Middle frontal gyrus (tissue), 1 donor: ENCODE measurements at regions not wholly inside any gene's neighbourhood (a gene's known extent, or its start where the extent isn't known, plus 50 kb on each side); places are given as distances from the start of the nearest gene placed in this dataset.
"Not testable (repeated sequence)": the region's sequence is repeated elsewhere in the genome, so short reads cannot be mapped to it uniquely, and the experiment has no call there.

Source experiments
- DNase-seq: peaks from one replicate; pipeline ENCODE4 v3.0.0-alpha.2; 2015; ENCODE audit warnings: low spot score; ENCODE audit errors: extremely low spot score

DNA sequence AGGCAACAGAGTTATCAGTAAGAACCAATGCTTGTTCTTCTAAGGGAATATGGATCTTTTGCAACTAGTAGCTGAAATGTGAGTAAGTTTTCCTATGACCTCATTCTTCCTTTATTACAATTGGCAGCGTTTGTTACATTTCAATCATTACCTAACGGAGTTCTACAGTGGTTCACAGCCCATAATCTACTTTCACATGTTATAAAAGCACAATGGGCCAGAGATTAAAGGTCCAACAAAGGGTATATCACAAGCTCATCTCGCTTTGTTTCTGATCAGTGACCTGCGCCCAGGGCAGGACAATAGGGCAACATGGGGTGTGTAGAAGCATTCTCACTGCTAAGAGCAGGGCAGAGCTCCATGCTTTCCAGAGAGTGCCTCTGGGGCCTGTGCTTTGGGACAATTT is 279.9 kb upstream of the DYNLRB2 start:
- no peak for DNase-seq

DNA sequence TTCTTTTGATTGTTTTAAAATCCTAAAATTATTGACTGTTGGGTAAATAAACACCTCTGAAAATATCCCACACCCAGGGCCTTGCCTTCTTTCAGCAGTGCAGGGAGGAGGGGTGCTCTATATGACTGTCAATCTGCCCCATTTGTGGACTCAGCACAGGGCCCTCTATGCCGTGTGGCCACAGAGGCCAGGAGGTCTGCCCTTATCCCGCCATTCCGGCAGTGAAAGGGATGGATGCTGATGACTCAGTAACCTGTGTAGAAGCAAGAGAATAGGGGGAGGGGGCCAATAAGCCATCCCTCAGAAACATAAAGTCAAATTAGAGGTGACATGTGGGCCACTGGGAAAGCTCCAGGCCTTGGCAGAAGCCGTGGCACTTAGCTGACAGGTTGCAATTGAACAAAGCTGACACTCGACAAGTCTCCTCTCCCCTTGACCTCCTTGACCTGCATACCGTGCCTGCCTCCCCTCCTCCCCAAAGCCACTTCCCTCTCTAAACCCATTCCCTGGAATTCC is 281.4 kb upstream of the DYNLRB2 start:
- no peak for DNase-seq

GRCh38 chr16:80258407-80258806 is 282.4 kb upstream of the DYNLRB2 start:
- DNase-seq, result no peak

- no peak for DNase-seq
Measured at GRCh38 chr16:80254970-80255369, 285.8 kb upstream of the DYNLRB2 start.

DNA sequence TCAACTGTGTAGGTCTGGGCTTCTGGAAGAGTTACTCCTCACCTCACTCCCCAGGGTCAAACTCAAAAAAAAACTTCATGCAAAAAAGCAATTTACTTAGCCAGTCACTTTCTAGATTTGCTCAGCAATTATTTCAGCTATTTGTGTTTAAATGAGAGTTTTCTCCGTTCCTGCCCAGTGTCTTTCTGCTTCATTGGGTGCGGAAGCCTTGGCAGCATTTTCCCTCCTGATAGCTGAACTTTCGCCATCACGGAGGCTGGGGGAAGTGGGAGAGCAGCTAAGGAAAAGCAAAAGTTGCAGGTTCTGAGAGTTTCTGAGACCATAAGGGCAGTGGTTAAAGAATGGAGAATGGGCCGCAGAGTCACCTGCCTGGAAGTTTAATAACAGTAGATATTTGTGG is 287.1 kb upstream of the DYNLRB2 start:
- DNase-seq, result no peak

DNA sequence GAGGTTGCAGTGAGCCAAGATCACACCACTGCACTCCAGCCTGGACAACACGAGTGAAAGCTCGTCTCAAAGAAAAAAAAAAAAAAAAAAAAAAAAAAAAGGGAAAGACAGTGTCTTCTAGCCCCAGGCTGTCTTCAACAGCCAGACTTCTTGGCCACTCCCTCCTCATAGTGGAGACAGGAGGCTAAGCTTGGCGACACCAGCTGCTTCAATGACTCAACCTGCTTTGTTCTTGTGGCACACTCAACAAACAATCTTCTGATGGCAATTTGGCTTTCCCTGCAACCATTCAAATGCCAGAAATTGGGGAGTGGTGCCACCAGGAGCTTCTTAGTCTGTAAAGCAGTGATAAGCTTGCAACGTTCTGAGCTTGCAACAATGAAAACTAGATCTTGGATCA is 290.4 kb upstream of the DYNLRB2 start:
- DNase-seq, result no peak

DNA sequence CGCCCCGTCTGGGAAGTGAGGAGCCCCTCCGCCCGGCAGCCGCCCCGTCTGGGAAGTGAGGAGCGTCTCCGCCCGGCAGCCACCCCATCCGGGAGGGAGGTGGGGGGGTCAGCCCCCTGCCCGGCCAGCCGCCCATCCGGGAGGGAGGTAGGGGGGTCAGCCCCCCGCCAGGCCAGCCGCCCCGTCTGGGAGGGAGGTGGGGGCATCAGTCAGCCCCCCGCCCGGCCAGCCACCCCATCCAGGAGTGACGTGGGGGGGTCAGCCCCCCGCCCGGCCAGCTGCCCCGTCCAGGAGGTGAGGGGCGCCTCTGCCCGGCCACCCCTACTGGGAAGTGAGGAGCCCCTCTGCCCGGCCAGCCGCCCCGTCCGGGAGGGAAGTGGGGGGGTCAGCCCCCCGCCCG is 297.5 kb upstream of the DYNLRB2 start:
- not testable (repeated sequence) for DNase-seq

DNA sequence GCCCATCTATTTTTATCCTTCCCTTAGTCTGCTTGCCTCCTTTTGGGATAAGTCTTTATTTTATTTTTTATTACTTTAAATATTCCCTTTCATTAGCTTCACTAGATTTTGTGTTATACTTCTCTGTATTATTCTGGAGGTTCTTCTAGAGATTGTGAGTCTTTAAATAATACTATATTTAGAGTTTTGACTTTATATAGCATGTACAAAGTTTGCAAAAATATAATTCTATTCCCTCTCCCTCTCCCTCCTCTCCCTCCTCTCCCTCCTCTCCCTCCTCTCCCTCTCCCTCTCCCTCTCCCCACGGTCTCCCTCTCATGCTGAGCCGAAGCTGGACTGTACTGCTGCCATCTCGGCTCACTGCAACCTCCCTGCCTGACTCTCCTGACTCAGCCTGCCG is 298.5 kb upstream of the DYNLRB2 start:
- DNase-seq, result not testable (repeated sequence)

DNA sequence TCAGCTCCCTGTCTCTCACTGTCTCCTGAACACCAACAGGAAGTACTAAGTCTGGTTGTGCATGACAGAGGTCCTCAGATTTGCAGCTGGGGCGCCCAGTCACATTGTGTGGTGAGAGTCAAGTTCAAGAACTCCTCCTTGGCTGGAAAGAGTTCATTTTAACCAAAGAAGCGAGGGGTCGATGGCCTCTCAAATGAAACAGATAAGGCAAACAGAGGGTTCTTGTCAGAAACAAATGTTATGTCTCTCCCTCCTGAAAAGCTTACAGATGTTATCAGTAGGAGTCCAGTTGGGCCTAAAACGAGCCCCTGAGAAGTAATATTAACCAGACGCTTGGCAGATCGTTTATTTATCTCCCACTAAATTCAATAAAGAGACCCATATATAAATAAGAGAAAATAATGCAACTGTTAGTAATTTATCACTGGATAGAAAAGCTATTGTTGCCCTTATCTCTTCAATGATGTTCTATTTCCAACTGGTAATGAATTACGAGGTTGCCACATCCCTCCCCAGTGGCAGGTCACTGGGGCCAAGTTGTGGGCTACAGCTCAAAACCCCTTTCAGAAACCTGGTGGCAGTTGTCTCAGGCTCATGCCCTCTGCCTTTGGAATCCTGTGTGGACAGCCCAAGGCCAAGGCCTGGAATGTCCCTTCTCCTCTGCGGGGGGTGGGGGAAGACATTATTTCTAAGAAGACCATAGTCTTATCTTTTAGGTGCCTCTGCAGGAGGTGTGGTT is 307.5 kb upstream of the DYNLRB2 start:
- no peak for DNase-seq

DNA sequence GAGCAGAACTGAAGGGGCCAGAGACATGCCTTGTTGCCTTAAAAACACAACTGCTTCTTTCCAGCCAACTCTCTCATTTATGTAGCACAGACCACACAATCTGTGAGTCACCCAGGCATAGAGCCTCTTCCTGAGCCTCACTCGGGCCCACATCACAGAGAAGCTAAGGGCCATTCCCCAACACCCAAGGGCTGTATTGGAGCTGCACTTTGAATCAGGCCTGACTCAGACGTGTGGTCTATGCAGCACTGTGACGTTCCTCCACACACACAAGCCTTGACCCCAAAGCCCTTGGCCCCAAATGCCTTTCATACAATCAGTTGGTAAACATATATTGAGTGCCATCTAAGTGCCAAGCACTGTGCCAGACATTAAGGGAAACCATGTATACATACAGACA is 308.9 kb upstream of the DYNLRB2 start:
- no peak for DNase-seq

GRCh38 chr16:80231121-80231520 is 309.7 kb upstream of the DYNLRB2 start:
- DNase-seq, result no peak

- DNase-seq, result no peak
Measured at GRCh38 chr16:80230328-80231120, 310.3 kb upstream of the DYNLRB2 start.

- DNase-seq, result no peak
Measured at GRCh38 chr16:80226499-80226898, 314.3 kb upstream of the DYNLRB2 start.

GRCh38 chr16:80210787-80211186 is 330.0 kb upstream of the DYNLRB2 start:
- DNase-seq, result no peak

- DNase-seq, result no peak
Measured at GRCh38 chr16:80208743-80209142, 332.1 kb upstream of the DYNLRB2 start.

- DNase-seq, result no peak
Measured at GRCh38 chr16:80208015-80208414, 332.8 kb upstream of the DYNLRB2 start.

GRCh38 chr16:80203821-80204220 is 337.0 kb upstream of the DYNLRB2 start:
- DNase-seq, result no peak

GRCh38 chr16:80202831-80203413 is 337.9 kb upstream of the DYNLRB2 start:
- DNase-seq, result no peak

GRCh38 chr16:80200079-80200478 is 340.7 kb upstream of the DYNLRB2 start:
- no peak for DNase-seq

DNA sequence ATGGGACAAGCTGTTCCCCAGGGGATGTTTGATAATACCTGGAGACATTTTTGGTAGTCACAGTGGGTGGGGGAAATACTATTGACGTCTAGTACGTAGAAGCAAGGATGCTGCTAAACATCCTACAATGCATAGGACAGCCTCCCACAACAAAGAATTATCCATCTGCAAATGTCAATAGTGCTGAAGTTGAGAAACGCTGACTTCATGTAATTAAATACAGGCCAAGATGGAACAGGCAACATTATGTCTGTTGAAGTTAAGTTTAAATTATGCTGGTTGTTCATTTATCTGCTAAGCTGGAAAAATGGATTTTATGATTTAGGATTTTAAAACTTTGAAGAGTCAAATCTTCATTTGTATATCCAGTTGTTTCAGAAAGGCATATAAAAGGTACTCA is 341.2 kb upstream of the DYNLRB2 start:
- no peak for DNase-seq

- no peak for DNase-seq
Measured at GRCh38 chr16:80198311-80199299, 342.2 kb upstream of the DYNLRB2 start.
